Ecto neural progenitor cell (in vitro differentiated cells): ENCODE measurements at regions not wholly inside any gene's neighbourhood (a gene's known extent, or its start where the extent isn't known, plus 50 kb on each side); places are given as distances from the start of the nearest gene placed in this dataset.
"Not testable (repeated sequence)": the region's sequence is repeated elsewhere in the genome, so short reads cannot be mapped to it uniquely, and the experiment has no call there.

ENCODE experiments used
- DNase-seq: peaks from one replicate; pipeline ENCODE4 v3.0.0-alpha.2; 2018; ENCODE audit warnings: low spot score

DNA sequence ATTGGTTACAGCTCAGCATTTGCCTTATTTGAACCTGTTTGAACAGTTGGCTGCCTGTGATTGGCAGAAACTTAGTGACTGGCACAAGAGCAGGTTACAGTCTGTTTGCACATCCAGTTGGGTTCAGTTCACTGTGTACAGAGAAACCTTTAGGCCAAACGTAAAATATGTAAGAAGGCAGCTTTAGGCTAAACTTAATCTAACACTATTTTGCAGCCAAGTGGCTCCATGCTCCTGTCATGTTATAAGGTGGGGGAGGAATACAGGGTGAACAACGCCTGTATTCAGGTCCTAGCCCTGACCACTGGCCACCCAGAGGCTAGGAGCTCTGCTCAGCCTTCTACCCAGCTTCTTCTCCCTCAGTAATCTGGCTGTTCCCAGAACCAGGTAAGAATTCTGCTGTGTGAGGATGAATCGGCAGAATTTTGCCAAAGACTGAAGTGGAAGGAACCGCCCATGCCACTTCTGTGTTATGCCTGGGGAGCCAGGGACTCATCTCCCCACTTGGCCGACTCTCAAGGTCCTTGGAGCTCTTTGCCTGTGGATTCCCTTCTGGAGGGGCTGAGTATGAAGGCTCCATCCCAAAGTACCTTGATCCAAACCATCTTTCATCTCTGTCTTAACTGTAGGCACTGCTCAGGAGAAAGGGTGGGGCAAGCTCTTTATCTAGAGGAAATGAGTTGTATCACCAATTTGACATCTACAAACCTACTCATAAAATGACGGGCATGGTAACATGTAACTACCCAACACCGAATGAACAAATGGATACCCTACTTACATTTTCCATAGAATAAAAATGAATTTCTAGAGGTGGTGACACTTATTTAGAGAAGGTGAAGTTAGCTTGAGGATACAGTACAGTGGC, 164.4 kb upstream of the NAMPT start:
- DNase-seq, result no peak

DNA sequence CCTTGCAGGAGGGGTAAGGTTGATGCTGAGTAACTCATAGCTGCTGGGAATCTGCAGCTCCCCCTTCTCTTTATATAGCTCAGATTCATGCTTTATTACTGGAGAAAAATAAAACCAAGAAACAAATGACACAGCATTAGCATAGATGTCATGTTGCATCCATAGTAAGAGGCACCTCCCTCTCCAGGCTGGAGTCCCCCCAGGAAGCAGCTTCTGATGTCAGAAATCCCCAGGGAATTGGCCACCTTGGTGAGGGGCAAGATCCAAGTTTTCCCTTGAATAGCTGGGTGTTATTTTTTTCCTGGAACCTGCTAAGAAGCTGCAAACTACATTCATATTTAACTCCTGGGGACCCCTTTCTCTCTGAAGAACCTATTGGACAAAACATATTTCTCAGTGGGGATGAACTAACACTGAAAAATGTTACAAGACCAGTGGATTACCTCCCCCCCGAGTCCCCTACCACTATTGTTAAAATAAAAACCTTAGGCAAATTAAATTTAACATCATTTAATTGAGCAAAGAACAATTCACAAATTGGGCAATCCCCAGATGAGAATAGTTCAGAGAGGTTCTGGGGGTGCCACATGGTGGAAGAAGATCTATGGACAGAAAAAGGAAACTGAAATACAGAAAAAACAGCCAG, 163.7 kb upstream of the NAMPT start:
- DNase-seq, result no peak

DNA sequence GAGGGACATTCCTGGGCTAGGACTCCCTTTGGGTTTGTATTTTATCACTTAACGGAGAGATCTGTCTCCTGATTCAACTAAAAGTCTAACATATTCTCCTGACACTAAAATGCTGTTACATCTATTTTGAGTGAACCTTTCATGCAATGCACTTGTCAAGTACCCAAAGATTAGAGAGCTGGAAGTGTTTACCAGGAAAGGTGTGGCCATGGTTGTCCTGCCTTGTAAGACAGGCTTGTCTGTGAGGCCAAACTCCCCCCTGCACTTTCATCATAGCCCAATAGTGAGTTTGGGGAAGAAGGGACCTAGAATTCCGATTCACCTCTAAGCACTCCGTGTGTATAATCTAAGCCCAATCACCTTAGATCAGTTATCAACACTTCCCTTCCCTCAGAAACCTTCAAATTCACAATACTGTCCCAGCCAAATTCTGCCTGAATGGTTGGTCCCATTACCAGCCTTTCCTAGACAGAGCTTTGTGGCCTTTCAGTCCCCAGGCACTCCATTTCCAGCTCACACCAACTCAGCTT, 162.6 kb upstream of the NAMPT start:
- no peak for DNase-seq

DNA sequence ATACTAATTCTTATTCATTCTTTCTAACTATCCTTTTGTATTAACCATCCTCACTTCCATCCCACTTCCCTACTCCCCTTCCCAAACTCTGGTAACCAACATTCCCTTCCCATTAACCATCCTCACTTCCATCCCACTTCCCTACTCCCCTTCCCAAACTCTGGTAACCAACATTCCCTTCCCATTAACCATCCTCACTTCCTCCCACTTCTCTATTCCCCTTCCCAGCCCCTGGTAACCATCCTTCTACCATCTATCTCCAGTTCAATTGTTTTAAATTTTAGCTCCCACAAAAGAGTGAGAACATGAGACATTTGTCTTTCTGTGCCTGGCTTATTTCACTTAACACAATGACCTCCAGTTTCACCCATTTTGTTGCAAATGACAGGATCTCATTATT, 160.6 kb upstream of the NAMPT start:
- DNase-seq, result not testable (repeated sequence)

DNA sequence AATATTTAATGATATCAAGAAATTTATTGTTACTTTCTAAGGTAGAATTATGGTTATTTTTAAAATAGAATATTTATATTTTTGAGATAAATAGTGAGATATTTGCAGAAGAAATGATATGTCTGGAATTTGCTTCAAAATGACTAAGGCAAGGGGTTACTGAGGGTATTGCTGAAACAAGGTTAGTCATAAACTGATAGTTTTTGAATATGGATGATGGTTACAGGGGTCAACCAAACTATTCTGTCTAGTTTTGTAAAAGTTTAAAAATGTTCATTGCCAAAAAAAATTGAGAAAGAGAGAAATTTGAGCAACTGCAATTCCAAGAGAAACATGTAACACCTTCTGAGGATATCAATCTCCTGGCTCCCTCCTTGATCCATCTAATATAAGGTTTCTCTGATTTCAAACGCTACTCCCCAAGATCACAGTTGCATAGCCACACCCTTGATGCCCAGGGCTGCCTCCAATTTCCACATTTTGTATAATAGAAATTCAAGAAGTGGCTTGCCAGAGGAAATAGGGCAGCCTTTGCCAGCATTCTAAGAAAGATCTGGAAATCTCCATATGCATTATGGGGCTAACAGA, 159.4 kb upstream of the NAMPT start:
- DNase-seq, result no peak

DNA sequence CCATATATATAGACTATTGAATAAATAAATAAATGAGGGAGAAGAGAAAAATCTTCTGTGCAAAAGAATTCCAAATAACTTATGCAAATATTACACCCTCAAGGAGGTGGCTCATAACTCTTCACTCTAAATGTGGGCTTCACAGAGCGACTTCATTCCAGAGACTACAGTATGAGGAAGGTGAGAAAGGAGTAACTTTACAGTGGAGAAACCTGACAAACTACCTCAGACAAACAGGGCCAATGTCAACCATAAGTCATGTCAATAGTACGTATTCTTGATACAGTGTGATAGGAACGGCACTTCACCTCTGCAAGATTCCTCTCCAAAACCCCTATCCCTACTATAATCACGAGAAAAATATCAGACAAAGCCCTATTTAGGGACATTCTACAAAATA, 158.4 kb upstream of the NAMPT start:
- DNase-seq, result no peak

DNA sequence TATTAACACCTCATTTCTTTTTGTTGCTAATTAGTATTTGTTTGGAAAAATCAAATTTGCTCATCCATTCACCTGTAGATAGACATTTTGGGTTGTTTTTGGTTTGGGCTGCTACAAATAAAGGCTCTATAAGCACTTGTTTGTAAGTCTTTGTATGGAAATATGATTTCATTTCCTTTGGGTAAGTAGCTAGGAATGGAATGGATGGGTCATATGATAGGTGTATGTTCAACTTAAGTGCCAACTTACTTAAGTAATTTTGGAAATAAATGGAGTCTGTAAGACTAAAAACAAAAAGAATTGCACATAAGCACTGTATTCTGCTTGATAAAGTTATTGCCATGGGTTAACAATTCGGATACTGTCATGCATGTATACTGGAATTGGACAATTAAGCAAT, 157.7 kb upstream of the NAMPT start:
- DNase-seq, result no peak

DNA sequence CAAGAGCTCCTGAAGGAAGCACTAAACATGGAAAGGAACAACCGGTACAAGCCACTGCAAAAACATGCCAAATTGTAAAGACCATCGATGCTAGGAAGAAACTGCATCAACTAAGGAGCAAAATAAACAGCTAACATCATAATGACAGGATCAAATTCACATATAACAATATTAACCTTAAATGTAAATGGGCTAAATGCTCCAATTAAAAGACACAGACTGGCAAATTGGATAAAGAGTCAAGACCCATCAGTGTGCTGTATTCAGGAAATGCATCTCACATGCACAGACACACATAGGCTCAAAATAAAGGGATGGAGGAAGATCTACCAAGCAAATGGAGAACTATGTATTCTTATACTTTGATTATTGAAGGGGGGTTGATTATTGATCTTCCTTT, 156.6 kb upstream of the NAMPT start:
- DNase-seq, result not testable (repeated sequence)

DNA sequence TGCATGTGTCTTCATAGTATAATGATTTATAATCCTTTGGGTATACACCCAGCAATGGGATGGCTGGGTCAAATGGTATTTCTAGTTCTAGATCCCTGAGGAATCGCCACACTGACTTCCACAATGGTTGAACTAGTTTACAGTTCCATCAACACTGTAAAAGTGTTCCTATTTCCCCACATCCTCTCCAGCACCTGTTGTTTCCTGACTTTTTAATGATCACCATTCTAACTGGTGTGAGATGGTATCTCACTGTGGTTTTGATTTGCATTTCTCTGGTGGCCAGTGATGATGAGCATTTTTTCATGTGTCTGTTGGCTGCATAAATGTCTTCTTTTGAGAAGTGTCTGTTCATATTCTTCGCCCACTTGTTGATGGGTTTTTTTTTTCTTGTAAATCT, 152.2 kb upstream of the NAMPT start:
- not testable (repeated sequence) for DNase-seq

DNA sequence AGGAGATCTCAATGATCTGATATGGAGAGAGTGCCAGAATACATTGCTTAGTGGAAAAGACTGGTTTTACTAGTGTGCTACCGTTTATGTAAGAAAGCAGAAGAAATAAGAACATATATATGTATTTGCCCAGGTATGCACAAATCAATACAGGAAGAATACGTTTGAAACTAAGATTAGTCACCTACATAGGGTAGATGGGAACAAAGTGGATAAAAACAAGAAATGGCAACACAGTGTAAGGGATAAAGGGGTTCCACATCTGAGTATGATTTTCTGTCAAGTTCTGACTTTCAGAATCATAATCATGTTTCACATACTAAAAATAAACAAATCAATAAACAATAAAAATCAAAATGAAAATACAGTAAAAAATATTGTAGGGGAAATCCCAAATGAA, 148.6 kb upstream of the NAMPT start:
- DNase-seq, result no peak

DNA sequence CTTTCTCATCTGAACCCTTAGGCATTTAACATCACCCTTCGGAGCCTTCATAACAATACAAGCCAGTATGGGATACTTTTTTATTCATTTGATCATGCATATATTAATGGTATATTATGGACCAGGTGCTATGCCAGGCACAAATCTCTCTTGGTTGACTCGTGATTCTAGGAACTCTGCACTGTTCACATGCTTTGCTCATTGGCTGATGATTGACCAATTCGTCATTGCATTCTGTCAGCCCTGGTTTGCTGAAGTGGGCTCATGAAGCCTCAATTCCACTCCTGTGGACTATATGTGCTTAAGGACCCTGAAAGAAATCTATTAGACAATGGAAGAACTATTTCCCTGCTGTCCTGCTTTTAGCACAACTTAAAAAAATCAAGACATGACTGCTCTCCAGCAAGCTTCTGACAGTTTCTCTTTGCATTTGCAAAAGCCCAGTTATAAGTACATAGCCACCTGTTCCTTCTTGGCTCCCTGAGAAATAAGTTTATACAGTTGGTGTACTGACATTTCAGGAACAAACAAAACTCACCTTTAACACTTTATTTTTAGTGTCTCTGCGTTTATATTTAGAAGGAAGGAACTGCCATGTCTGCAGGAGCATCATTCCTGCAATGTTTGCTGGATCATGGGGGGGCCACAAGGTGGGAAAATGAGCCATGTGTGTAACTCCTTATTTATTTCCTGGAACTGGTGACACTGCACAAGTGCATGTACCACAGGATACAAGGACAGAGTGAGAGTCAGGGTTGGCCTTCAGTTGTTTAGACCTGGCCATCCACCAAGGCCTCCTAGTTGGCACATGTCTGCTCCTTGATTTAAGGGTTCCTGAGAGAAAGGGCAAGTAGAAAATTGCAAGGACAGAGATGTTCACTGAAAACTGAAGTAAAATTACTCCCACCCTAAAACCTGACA, 146.0 kb upstream of the NAMPT start:
- DNase-seq, result no peak

DNA sequence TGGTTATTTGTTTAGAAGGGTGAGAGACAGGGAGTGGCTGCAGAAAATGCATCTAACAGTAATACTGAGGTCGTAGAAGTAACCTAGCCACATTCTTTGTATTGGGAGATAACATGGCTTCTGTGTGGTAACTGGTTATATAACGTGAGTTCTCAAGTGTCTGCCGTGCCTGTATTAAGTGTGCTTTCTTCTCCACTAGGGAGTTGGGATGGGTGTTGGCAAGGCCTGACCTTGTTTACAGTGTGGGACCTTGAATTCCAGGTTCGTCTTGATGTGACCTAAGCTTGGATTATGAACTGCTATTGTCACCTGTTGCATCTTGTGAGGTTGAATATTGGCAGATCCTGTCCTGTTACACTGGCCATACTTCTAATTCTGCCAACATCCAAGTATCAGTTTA, 145.3 kb upstream of the NAMPT start:
- DNase-seq, result no peak

DNA sequence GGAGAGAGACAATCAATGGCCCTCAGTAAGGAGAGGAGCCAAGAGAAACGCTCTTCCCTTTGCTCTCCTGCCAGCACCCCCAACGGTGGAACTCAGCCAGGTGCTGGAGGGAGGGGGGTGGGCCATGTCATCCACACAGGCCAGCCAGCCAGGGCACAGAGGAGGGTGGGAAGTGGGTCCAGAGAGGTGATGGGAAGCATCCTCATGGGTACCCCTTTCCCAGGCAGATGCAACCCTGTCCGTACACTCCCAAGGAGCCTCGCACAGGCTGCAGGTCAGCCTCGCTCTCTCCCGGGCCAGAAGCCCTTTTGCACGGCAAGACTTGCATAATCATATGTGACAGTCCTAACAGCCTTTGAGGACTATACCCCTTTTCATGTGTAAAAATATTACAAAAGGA, 142.0 kb upstream of the NAMPT start:
- no peak for DNase-seq

DNA sequence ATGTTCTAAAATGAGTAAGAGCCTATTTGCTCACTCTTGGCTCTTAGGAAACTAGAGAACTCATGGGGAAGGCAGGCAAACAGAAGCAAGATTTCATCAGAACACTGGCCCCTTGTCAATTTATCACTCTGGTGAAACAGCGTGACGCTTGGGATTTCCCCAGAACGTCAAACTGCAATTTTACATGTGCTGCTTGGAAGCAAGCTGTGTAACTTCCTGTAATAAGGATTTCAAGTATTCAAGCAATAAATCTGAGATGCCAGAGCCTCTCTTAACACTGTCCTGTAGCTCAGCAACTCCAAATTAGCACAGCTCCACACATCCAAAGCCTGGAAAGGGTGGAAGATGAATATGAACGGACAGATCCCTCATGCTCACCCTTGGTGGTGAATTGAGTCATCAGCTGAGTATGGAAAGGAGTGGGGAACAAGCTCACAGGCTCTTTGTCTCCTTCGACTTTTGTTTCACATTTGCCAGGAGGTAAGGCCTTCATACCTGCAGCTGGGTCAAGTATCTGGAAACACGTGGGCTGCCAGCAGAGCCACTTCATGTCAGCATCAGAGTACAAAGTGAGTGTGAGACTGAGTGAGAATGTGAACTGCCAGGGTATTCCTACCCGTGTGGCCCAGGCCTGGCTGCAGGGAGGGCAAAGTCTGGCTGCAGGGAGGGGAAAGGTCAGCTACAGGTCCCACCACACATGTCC, 140.4 kb upstream of the NAMPT start:
- DNase-seq, result no peak

DNA sequence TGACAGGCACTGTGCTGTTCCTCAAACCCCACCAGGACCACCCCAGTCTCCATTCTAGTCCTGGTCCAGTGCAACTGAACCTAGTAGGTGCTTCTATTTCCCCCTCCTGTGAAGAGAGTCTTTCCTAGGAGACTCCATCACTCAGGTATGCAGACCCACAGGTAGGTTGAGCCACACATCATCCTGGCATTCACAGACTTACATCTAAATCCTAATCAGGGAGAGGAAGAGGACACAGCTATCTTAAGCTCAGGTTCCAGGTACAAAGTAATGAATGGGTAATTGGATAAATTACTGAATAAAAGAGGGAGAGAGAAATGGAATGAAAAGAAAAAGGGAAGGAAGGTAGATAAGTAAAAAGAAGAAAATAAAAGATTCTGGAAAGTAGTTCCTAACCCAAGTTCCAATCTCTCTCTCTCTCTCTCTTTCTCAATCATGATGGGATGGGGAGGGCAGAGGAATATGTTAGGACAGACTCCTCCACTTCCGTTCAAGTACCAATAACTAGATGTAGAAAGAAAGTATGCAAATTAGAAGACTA, 139.8 kb upstream of the NAMPT start:
- DNase-seq, result no peak

DNA sequence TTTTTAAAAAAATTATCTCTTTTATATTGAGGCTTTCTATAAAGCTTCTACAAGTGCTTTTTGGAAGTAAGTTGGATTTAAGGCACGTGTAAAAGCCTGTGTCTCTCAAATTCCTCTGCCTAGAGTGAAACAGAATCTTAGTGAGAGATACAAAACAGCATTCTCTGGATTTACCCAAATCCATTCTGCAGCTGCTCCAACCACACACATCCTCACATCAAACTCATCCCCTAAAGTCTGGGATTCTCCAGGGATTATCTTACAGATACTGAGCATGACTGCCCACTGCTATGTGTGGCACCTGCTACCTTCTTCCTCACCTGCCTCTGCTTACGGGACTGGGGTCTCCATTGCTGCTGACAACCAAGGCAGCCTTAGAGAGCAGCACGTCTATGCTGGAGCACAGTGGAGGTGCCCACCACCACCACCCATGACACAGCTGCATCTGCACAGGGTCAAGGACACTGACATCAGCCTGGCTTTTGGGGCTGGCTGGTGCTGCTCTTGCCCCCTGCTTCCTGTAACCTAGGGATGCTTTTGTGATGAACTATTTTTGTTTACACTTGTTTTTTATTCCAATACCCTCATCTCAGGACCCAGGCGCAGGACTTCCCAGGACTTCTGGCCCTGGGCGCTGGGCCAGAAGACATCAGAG, 139.2 kb upstream of the NAMPT start:
- DNase-seq, result no peak

DNA sequence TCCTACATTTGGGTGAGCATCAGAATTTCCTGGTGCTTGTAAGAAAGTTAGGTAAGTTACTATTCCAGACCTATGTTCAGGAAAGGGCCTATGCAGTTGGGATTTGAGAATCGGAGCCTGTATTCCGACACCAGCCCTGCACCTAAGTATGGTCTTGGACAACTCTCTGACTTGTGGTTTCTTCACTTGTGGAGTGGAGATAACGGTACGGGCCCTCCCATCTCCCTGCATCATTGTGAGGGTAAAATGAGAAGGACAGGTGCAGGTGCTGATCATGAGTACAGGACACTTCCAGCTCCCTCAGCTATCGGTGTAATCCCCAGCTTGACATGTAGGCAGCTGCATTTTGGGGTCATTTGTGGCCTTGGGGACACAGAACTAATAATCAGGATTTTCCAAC, 138.3 kb upstream of the NAMPT start:
- DNase-seq, result no peak

DNA sequence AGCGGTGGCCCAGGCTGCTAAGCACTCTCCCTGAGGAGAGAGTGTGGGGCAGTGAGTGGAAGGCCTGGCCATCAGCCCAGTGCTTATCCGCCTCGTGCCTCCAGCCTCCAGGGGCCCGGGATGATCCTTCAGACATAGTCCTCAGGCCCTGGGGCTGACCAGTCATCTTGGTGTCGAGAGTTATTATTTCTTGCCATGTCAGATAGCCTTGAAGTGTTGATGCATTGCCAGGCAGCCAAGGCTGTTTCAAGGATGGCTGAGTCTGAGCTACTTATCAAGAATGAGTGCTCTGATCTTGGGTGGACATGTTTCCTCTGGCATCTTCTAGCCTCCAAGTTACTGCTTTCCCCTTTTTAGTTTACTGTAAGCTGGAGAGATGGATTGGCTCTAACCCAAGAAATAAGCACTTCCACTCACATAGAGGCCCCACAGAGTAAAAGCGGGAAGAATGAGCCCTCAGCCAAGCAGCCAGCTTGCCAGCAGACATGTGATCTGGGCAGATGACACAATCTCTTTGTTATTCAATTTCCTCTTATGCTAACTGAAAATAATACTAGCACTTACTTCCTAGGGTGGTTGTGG, 136.5 kb upstream of the NAMPT start:
- no peak for DNase-seq

DNA sequence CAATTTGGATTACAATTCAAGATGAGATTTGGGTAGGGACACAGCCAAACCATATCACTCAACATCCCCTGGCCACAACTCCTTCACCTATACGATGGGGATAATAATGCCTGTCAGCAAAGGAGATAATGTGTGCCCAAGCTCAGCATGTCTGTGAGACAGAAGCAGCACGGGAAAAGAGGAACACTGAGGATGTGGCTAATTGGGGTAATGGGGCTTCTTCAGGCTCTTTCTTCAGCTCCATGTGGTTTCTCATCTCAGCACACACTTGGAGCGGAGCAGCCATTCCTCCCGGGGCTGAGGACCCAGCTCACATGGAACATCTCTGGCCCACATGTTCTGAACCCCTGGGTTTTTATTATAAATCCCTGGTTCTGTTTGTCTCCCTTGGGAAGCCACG, 136.0 kb upstream of the NAMPT start:
- no peak for DNase-seq

DNA sequence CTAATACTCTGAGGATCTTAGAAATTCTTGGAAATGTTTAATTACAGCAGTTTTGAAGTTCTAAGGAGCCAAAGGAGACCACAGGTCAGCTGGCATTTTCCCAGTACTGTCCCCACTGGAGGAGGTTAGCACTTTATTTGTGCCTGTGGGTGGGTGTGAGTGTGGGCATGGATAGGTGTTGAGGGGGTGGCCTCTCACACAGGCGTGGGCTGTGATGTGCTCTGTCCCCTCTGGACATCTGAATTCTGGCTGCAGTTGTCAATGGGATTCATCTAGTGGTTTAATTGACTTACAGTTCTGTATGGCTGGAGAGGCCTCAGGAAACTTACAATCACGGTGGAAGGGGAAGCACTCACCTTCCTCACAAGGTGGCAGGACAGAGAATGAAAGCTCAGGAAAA, 135.4 kb upstream of the NAMPT start:
- no peak for DNase-seq
